ENCODE measurements at regions not wholly inside any gene's neighbourhood (a gene's known extent, or its start where the extent isn't known, plus 50 kb on each side); places are given as distances from the start of the nearest gene placed in this dataset.

DNA sequence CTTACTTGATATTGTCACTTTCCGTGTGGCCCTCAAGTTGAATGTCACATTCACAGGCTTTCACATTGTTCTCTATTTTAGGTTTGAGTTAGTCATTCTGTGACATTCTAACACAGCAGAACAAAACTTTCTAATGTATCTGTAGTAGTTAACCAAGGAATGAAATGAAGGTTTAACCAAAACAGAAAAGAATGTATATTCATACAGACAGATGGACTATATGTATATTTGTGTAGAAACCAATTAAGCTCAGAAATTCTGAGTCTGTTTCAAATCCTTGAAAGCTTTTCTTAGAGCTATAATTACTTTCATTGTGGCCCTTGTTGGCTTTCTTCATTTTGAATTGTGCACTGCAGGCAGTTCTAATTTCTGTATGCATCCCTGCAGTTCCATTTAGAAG is 654.7 kb downstream of the LRRC70 start:
- Mint-ChIP-seq H3K27me3 (ENCODE audit: insufficient read depth, low read depth) (peaks cover 4% of the 10 kb centered on the region), H3K4me3 (no peak overlapping the region), H3K9me3 (no peaks in the 10 kb centered on the region), H3K27ac (no peak overlapping the region), H3K4me1 (peaks cover 15% of the 10 kb centered on the region), H3K36me3 (no peaks in the 10 kb centered on the region)
- H3K36me3 ChIP-seq = no peaks in the 10 kb centered on the region
- H3K4me2 ChIP-seq = peak overlapping the region; percentile 46
- H3K79me2 ChIP-seq (ENCODE audit: low read depth) = no peaks in the 10 kb centered on the region
- H3F3A ChIP-seq (ENCODE audit: low read depth) = peaks cover 16% of the 10 kb centered on the region
- no peak overlapping the region for H3K27ac ChIP-seq
- no peaks in the 10 kb centered on the region for H3K9me3 ChIP-seq (ENCODE audit: low read depth)
- DNase-seq (ENCODE audit: low spot score) = peak; percentile 13
- H3K4me3 ChIP-seq = no peak overlapping the region
- H3K9ac ChIP-seq = no peak overlapping the region
- peaks cover 30% of the 10 kb centered on the region for H3K4me1 ChIP-seq
- no peaks in the 10 kb centered on the region for H4K20me1 ChIP-seq (ENCODE audit: low read depth)
- TF ChIP-seq EZH2phosphoT487 (IDR thresholded peaks at IDR 0.05) (peak; percentile 26), EZH2 (IDR thresholded peaks at IDR 0.05) (no peak)
- no peak overlapping the region for H2AFZ ChIP-seq (replicated peaks)
- H3K27me3 ChIP-seq = no peaks in the 10 kb centered on the region

DNA sequence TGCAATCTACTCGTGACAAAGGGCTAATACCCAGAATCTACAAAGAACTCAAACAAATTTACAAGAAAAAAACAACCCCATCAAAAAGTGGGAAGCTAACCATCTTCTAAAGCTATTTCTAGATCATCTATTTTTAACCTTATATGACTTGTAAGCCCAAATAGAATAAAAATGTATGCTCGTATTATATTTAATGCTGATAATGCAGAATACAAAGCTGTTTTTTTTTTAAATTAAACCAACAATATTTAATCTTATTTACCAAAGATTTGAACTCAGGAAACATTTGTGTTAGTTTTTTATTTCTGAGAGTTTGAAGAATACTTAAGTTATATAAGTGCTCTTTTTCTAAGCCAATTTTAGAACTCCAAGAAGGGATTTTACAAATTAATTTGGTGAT is 652.1 kb downstream of the LRRC70 start:
- no peak overlapping the region for H3K4me3 Mint-ChIP-seq
- no peak overlapping the region for H3K27ac ChIP-seq
- H3F3A ChIP-seq (ENCODE audit: low read depth) = peaks cover 16% of the 10 kb centered on the region
- H3K27me3 Mint-ChIP-seq (ENCODE audit: insufficient read depth, low read depth) = peaks cover 4% of the 10 kb centered on the region
- H3K27me3 ChIP-seq = no peaks in the 10 kb centered on the region
- no peaks in the 10 kb centered on the region for H3K79me2 ChIP-seq (ENCODE audit: low read depth)
- H4K20me1 ChIP-seq (ENCODE audit: low read depth) = no peaks in the 10 kb centered on the region
- no peak overlapping the region for H3K4me3 ChIP-seq
- H3K36me3 ChIP-seq = no peaks in the 10 kb centered on the region
- H3K4me1 Mint-ChIP-seq = peaks cover 15% of the 10 kb centered on the region
- no peaks in the 10 kb centered on the region for H3K36me3 Mint-ChIP-seq
- DNase-seq (ENCODE audit: low spot score) = no peak
- H3K27ac Mint-ChIP-seq = no peak overlapping the region
- H3K9ac ChIP-seq = no peak overlapping the region
- H3K9me3 Mint-ChIP-seq = no peaks in the 10 kb centered on the region
- peaks cover 30% of the 10 kb centered on the region for H3K4me1 ChIP-seq
- H3K4me2 ChIP-seq = no peak overlapping the region
- H2AFZ ChIP-seq (replicated peaks) = no peak overlapping the region
- TF ChIP-seq EZH2 (IDR thresholded peaks at IDR 0.05) = no peak
- TF ChIP-seq EZH2phosphoT487 (IDR thresholded peaks at IDR 0.05) = no peak
- no peak for TF ChIP-seq CTCF (IDR thresholded peaks at IDR 0.05)
- H3K9me3 ChIP-seq (ENCODE audit: low read depth) = no peaks in the 10 kb centered on the region

- no peak overlapping the region for H3K27ac ChIP-seq
- H3K4me2 ChIP-seq = no peak overlapping the region
- no peak overlapping the region for H2AFZ ChIP-seq (replicated peaks)
- peaks cover 4% of the 10 kb centered on the region for H3K27me3 Mint-ChIP-seq (ENCODE audit: insufficient read depth, low read depth)
- no peak overlapping the region for H3K9ac ChIP-seq
- H3K9me3 ChIP-seq (ENCODE audit: low read depth) = no peaks in the 10 kb centered on the region
- H3F3A ChIP-seq (ENCODE audit: low read depth) = peaks cover 3% of the 10 kb centered on the region
- no peaks in the 10 kb centered on the region for H3K27me3 ChIP-seq
- H4K20me1 ChIP-seq (ENCODE audit: low read depth) = no peaks in the 10 kb centered on the region
- peaks cover 13% of the 10 kb centered on the region for H3K4me1 ChIP-seq
- TF ChIP-seq EZH2 (IDR thresholded peaks at IDR 0.05) = no peak
- TF ChIP-seq EZH2phosphoT487 (IDR thresholded peaks at IDR 0.05) = no peak
- no peak for TF ChIP-seq CTCF (IDR thresholded peaks at IDR 0.05)
- H3K4me1 Mint-ChIP-seq = peaks cover 5% of the 10 kb centered on the region
- no peak overlapping the region for H3K4me3 Mint-ChIP-seq
- no peaks in the 10 kb centered on the region for H3K79me2 ChIP-seq (ENCODE audit: low read depth)
- DNase-seq (ENCODE audit: low spot score) = no peak
- H3K36me3 Mint-ChIP-seq = no peaks in the 10 kb centered on the region
- H3K4me3 ChIP-seq = no peak overlapping the region
- H3K36me3 ChIP-seq = no peaks in the 10 kb centered on the region
- H3K27ac Mint-ChIP-seq = no peak overlapping the region
- no peaks in the 10 kb centered on the region for H3K9me3 Mint-ChIP-seq
Observed at GRCh38 chr5:63228154-63228553, 649.5 kb downstream of the LRRC70 start.

DNA sequence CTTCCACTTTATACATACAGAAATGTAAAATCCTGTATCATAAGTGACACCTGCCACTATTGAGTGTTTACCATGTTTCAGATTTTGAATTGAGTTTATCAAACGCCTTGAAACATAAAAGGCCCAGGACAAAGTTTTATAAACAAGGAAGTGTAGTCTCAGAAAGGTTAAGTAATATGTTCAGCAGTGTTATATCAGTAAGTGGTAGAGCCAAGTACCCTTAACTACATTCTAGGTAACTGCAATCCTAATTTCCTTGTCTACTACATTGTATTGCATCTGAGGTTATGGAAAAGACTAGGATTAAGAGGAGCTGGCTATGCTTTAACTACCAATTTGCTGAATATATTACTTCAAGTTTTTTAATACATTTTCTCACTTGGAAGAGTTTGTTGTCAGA is 641.6 kb downstream of the LRRC70 start:
- H3K36me3 ChIP-seq = no peaks in the 10 kb centered on the region
- TF ChIP-seq CTCF (IDR thresholded peaks at IDR 0.05) (no peak), EZH2 (IDR thresholded peaks at IDR 0.05) (no peak), EZH2phosphoT487 (IDR thresholded peaks at IDR 0.05) (no peak)
- no peaks in the 10 kb centered on the region for H3K9me3 Mint-ChIP-seq

More for the DNA sequence above, 641.6 kb downstream of the LRRC70 start:
- Histone ChIP-seq H3K27ac (no peak overlapping the region), H3K4me3 (no peak overlapping the region), H3K27me3 (no peaks in the 10 kb centered on the region), H3K4me1 (peaks cover 4% of the 10 kb centered on the region), H3K79me2 (ENCODE audit: low read depth) (no peaks in the 10 kb centered on the region), H3K9ac (no peak overlapping the region), H2AFZ (replicated peaks) (no peak overlapping the region), H3K9me3 (ENCODE audit: low read depth) (no peaks in the 10 kb centered on the region), H3K4me2 (no peak overlapping the region), H3F3A (ENCODE audit: low read depth) (no peaks in the 10 kb centered on the region), H4K20me1 (ENCODE audit: low read depth) (no peaks in the 10 kb centered on the region)
- Mint-ChIP-seq H3K4me1 (no peaks in the 10 kb centered on the region), H3K36me3 (no peaks in the 10 kb centered on the region), H3K27ac (no peak overlapping the region), H3K27me3 (ENCODE audit: insufficient read depth, low read depth) (no peaks in the 10 kb centered on the region), H3K4me3 (no peak overlapping the region)
- no peak for DNase-seq (ENCODE audit: low spot score)
